Activated CD4-positive, alpha-beta T cell treated with anti-CD3 and anti-CD28 coated beads for 4 hours (primary cell): ENCODE measurements at regions not wholly inside any gene's neighbourhood (a gene's known extent, or its start where the extent isn't known, plus 50 kb on each side); places are given as distances from the start of the nearest gene placed in this dataset.
"Not testable (repeated sequence)": the region's sequence is repeated elsewhere in the genome, so short reads cannot be mapped to it uniquely, and the experiment has no call there.

Experiments
- DNase-seq, 2 donors: peaks; one replicate each; pipeline ENCODE4 v3.0.0-alpha.2; 2020

DNA sequence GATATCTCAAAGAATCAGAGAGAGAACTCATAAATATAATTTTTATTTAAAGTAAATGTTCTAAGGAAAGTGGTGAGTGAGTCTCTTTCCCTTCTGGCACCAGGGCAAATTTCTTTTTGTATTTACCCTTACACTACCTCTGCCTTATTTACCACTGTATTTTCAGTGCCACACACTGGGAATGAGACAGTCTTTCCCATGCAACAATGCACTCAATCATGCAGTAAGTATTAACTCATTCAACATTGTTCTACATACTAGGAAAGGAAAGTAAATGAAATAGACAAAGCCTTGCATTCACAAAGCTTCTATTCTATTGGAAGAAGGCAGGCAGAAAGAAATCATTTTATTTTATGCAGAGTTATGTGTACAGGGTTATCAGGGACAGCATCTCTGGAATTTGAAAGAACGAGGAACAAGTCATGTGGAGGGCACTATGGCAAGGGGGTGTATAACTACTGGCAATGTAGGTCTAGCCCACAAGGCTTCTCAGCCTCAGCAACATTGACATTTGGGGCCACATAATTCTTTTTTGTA, 129.8 kb upstream of the PRDX6 start:
- DNase-seq: no peak

GRCh38 chr1:173352635-173353034, 124.5 kb upstream of the PRDX6 start:
- not testable (repeated sequence) for DNase-seq

DNA sequence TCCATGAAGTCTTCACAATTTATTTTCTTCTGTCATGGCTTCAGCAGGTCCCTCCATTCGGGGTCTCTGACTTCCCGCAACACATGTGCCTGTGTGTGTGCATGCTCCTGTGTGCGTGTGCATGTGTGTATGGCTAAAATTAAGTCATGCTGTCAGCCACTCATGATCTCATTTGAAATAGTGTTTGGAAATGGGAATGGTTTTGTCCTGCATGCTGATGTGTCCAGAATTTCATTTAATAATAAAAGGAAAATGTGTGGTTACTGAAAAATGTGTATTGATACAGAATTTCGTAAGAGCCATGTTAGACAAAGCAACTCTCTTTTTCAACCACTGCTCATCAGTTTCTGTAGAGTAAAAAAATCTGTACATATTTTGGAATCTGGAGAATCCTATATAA, 123.8 kb upstream of the PRDX6 start:
- DNase-seq: no peak

DNA sequence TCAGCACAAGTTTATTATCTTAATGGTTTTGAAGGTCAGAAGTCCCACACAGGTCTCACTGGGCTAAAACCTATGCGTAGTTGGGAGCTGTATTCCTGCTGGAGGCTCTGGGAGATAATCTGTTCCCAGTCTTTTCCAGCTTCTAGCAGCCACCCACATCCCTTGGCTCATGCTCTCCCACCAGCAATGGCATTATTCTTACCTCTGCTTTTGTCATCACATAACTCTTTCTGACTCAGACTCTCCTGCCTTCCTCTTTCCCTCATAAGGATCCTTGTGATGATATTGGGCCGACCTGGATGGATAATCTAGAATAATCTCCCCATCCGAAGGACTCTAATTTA, 122.2 kb upstream of the PRDX6 start:
- DNase-seq: no peak

- DNase-seq: no peak
These were observed 121.7 kb upstream of the PRDX6 start for GRCh38 chr1:173355281-173356031.

DNA sequence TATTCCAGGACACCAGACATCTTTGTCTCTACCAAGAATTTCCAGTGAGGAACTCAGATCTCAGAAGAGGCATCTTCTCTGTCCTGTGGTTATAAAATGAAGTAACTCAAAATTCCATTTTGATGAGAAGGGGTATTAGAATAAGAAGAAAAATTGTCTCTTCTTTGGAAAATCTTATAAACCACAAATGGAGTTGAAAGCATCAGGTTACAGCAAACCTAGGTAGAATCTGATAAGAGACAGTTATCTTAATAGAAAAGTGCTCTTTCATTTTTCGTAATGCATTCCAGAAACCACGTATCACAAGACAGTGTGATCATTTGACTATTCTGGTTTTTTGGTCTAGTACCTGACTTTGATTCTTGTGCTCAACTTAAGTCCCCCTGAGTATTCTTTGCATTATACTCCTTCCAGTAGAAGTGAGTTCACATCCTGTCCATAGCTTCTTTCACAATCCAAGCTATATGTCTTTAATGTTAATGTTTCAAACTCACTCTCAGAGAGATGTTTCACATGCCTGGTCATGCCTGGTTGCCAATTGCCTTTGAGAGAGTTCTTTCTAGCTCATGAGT, 120.9 kb upstream of the PRDX6 start:
- no peak for DNase-seq

- DNase-seq: no peak
These were observed 116.6 kb upstream of the PRDX6 start for GRCh38 chr1:173360487-173361063.

DNA sequence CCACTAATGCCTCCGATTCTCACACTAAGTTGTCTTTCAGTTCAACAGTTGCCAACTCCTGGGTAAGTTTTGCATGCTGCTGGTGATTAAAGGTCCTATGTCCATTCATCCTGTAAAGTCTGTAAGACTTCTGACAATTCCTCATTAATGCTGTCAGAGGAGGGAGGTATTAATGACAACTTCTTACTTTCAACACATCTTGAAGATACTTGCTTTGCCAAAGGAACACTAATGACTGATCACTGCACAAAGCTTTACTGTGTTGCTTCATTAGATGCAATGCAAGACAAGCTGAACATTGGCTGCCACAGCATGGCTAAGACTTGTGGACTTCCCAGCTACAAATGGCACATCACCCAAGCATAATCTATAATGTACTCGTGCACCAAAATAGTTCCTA, 114.6 kb upstream of the PRDX6 start:
- DNase-seq: no peak

DNA sequence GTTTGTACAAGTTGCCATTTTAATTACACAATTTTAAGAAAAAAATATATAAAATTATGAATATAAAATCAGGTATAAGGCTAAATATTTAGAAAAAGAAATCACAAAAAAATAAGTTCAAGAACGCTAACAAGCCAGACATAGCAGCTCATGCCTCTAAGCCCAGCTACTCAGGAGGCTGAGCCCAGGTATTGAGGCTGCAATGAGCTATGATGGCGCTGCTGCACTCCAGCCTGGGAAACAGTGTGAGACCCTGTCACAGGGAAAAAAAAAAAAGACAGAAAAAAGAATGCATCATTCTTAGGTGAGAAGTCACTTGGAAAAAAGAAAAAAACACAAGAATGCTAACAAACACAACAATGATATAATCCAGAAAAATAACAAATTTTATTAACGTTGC, 112.3 kb upstream of the PRDX6 start:
- DNase-seq: no peak

DNA sequence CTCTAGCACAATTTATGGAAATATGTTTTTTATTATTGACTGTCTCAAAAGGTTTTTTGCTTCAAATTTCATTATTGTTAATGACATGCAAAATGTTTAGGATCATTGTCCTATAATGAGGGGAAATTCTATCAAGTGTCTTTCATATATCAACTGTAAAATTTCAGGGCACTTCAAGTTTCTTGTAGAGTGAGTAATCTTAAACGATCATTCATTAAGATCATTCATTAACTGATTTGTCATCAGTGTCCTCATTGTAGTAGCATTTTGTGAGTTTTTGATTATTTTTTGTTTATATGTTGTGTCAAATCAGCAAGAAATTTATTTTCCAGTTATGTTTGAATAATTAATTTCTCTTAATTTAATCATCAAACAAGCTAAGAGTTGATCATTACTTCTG, 111.8 kb upstream of the PRDX6 start:
- no peak for DNase-seq

DNA sequence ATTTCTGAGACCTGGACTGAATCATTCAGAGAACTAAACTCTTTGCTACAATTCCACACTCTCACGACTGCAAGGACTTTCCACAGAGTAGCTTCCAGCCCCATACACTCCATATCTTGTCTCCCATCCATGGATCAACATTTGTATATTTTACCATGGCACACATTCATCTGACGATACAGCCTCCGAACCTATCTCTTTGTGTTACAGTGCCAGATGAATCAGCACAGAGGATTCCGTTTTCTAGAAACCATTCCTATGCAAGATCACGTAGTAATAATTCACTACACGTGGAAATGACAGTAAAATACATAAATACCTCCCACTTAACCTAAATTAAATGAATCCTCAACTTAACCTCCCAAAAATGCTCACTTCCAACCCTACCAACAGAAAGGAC, 110.0 kb upstream of the PRDX6 start:
- no peak for DNase-seq

DNA sequence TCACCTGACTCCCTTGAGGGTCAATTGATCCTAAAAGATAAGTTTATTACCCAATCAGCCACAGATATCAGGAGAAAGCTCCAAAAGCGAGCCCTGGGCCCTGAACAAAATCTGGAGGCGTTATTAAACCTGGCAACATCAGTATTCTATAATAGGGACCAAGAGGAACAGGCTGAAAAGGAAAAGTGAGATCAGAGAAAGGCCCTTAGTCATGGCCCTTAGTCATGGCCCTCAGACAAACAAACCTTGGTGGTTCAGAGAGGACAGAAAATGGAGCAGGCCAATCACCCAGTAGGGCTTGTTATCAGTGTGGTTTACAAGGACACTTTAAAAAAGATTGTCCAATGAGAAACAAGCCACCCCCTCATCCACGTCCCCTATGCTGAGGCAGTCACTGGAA, 106.5 kb upstream of the PRDX6 start:
- DNase-seq: not testable (repeated sequence)

DNA sequence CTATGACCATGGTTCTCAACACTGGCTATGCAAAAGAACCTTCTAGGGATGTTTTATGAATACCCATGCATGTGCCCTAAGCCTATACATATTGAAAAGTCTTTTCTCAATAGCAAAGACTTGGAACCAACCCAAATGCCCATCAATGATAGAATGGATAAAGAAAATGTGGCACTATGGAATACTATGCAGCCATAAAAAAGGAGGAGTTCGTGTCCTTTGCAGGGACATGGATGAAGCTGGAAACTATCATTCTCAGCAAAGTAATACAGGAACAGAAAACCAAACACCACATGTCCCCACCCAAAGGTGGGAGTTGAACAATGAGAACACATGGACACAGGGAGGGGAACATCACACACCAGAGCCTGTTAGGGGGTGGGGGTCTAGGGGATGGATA, 101.1 kb upstream of the PRDX6 start:
- DNase-seq: not testable (repeated sequence)

- no peak for DNase-seq
These were observed 99.9 kb upstream of the PRDX6 start for GRCh38 chr1:173377266-173377665.

DNA sequence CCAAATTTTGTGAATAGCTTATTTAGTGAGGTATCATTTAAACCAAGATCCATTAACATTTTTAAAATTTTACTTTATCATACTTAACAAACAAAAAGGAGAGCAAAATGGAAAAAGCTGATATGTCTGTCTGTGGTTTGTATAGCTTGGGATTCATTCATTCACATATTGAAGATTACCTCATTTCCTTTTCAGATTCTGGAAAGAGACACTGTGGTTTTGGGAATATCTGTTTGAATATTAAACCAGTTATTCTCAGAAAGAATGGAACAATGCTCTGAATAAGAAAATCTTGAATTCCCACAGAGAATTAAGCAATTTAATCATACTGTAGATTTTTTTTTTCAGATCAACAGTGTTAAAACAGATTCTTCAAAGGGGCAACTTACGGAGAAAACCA, 93.8 kb upstream of the PRDX6 start:
- DNase-seq: no peak

DNA sequence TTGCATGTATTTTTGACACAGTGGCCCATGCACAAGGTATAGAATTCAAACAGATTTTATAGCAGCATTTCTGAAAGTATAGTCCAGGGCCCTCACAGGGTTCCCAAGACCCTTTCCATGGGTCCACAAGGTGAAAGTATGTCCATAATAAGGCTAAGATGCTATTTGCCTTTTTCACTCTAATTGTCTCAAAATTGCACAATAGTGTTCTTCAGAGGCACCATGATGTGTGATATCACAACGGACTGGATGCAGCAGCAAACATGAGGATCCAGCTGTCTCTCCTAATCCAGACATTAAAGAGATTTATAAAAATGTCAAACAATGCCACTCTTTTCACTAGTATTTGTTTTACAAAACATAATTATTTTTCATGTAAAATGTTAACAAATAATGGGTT, 88.8 kb upstream of the PRDX6 start:
- DNase-seq: no peak

- DNase-seq: no peak
These were observed 84.1 kb upstream of the PRDX6 start for GRCh38 chr1:173392895-173393658.

DNA sequence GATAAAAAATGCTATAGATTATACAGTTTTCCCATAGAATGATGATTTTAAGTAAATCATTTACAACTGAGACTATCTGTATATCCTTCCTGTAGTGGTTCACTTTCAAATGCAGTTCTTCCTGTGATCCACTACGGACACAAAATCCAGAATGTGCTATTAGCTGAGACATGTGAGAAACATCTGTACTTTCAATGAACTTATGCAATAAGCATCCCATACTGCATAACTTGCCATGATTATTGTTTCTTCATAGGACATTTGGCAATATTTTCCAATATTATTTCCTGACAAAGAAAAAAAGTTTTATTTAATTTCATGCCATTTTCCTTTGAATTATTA, 83.5 kb upstream of the PRDX6 start:
- no peak for DNase-seq

GRCh38 chr1:173394813-173395212, 82.3 kb upstream of the PRDX6 start:
- DNase-seq: not testable (repeated sequence)

DNA sequence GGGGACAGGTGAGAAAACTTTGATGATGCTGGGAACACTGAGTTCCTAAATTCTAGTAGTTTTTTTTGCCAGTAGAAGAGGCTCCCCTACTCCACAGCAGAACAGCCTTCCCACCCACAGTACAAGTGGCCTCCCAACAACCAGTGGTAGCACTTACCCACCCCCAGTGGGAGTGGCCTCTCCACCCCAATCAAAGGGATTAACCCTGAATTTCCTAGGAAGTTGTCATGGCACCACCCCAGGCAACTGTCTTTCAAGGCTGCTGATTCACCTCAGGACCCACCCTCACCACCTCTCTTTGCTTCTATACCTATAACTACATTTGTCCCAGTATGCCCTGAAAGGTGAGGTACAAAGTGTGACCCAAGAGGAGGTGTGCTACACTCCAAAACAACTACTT, 81.4 kb upstream of the PRDX6 start:
- DNase-seq: no peak

DNA sequence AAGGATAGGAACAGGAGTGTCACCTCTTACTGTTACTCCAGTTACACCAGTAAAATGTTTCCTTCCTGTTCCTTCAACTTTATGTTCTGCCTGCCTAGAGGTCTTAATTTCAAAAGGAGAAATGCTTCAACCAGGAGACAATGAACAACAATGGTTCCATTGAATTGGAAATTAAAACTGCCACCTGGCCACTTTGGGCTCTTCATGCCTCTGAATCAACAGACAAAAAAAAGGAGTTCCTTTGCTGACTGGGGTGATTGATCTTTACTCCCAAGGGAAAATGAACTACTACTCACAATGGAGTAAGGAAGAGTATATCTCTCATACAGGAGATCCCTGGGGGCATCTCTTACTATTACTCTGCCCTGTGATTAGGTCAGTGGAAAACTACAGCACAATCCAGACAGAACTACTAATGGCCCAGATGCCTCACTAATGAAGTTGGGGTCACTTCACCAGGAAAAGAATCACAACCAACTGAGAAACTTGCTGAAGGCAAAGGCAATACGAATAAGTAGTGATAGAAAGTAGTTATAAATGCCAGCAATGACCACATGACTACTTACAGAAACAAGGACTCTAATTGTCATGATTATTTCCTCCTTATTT, 76.6 kb upstream of the PRDX6 start:
- DNase-seq: no peak

DNA sequence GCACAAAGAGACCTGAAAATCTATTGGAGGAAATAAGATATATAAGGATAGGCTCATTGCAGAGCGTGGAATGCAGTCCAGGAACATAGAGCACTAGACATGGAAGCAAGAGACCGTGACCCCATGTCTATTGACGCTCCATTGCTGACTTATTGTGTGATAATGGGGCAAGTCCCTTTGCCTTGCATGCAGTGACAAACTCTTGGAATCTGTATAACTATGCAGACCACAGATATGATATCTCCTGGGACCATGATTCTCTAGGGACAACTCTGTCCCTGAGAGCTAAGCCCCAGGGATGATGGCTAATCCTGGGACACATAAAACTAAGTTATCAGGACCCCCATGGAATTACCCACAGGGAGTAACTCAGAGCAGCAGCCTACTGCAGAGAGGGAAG, 73.1 kb upstream of the PRDX6 start:
- DNase-seq: no peak

- no peak for DNase-seq
These were observed 71.9 kb upstream of the PRDX6 start for GRCh38 chr1:173405281-173405680.
